H1 (cell line): ENCODE measurements at regions not wholly inside any gene's neighbourhood (a gene's known extent, or its start where the extent isn't known, plus 50 kb on each side); places are given as distances from the start of the nearest gene placed in this dataset.

Experiments used
- CEBPB ChIP-seq: IDR thresholded peaks from 2 replicates; pipeline ENCODE4 v1.6.1; 2012; ENCODE audit warnings: low read depth, low read length
- POLR2A ChIP-seq, 2 experiments: IDR thresholded peaks; 1 replicate in 1 of 2; 2 replicates in 1 of 2; pipeline ENCODE4 v1.6.1; 2011; ENCODE audit warnings: low read depth in 2 of 2, low read length in 2 of 2, mild to moderate bottlenecking in 2 of 2; ENCODE audit errors: control extremely low read depth in 1 of 2
- RXRA ChIP-seq: IDR thresholded peaks from 2 replicates; pipeline ENCODE4 v1.6.1; 2011; ENCODE audit warnings: low read depth, mild to moderate bottlenecking, low read length, moderate library complexity; ENCODE audit not compliant: insufficient read depth
- SP4 ChIP-seq: IDR thresholded peaks from 2 replicates; pipeline ENCODE4 v1.6.1; 2012; ENCODE audit warnings: low read length, inconsistent platforms
- SRF ChIP-seq: IDR thresholded peaks from 2 replicates; pipeline ENCODE4 v1.6.1; 2011; ENCODE audit warnings: mild to moderate bottlenecking, low read depth, low read length, moderate library complexity

DNA sequence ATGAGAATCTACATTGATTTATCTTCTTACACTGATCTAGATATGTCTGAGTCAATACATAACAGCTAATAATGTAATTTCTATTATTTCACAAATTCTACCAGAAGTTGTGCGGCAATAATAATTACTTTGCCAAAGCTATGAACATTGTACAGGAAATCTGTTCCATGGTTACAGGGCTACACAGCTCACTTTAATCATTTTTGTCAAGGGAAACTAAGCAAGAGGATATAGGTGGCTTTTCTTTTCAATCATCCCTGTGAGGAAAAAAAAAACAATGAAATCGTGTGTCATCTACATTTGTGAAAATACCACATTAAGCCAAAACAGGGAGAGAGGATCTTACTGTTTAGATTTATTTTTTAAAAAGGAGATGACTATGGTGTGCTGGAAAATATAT is 717.4 kb downstream of the NR2F1-AS1 start (continued):
- TF ChIP-seq SP4 (no peak), RXRA (no peak), CEBPB (no peak), SRF (no peak), POLR2A (IDR thresholded peaks at IDR 0.05; ENCODE audit: control extremely low read depth in 1 of 2, low read depth in 2 of 2, low read length in 2 of 2) (no peak)
